Activated CD4-positive, CD25-positive, alpha-beta regulatory T cell treated with anti-CD3 and anti-CD28 coated beads, Interleukin-2, amount 50 U/mL, for 24 hours (primary cell): ENCODE measurements at regions not wholly inside any gene's neighbourhood (a gene's known extent, or its start where the extent isn't known, plus 50 kb on each side); places are given as distances from the start of the nearest gene placed in this dataset.
"Not testable (repeated sequence)": the region's sequence is repeated elsewhere in the genome, so short reads cannot be mapped to it uniquely, and the experiment has no call there.

Experiments used
- ATAC-seq, 2 donors: fragments of 150-1000 bp; cut with Tn5 transposase; one replicate each; pipeline ENCODE4 v1.10.0; 2021; ENCODE audit warnings: mild to moderate bottlenecking in 1 of 2, moderate library complexity in 1 of 2

DNA sequence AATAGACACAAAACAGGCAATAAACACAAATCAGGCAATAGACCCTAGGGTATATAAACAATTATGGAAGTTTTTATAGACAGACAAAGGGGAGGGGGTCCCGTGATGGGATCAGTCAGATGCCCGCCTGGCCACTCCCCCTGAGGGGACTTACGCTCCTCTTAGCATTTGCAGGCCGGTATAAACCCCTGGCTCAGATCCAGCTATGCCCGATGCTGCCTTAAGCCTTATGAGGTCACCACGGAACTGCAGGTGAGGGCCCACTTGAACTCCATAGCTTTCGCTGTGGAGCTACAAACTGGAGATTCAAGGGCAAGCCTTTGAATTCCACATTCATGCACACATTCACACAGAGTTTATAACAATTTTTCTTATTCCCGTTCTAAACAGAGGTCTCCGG is 340.5 kb upstream of the USP9Y start:
- no peak for ATAC-seq

DNA sequence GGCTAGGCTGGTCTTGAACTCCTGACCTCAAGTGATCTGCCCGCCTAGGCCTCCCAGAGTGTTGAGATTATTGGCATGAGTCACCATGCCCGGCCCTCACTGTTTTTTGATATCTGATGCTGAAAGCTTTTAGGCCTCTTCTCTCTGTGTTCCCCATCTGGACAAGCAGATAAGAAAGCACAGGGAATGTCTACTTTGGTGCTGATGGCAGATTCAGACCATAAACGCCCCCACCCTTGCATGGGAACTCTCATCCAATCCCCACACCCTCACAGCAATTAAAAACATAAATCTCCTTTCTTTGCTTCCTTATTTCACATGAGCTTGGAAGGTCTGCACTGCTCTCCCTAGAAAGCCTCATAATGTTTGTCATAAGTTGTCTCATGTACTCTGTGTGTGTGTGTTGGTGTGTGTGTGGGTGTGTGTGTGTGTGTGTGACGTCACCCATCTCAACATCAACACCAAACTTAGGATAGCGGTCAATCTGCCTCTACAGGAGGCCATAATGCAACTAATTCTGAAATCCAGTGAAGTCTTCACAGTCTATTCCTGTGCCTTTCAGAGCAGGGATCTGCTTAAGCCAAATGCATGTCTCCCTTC is 335.6 kb upstream of the USP9Y start:
- no peak for ATAC-seq

DNA sequence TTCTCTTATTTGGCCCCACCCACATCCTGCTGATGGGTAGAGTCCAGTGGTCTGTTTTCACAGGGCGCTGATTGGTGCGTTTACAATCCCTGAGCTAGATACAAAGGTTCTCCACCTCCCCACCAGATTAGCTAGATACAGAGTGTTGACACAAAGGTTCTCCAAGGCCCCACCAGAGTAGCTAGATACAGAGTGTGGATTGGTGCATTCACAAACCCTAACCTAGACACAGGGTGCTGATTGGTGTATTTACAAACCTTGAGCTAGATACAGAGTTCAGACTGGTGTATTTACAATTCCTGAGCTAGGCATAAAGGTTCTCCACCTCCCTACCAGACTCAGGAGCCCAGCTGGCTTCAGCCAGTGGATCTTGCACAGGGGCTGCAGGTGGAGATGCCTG is 326.4 kb upstream of the USP9Y start:
- ATAC-seq: not testable (repeated sequence)

DNA sequence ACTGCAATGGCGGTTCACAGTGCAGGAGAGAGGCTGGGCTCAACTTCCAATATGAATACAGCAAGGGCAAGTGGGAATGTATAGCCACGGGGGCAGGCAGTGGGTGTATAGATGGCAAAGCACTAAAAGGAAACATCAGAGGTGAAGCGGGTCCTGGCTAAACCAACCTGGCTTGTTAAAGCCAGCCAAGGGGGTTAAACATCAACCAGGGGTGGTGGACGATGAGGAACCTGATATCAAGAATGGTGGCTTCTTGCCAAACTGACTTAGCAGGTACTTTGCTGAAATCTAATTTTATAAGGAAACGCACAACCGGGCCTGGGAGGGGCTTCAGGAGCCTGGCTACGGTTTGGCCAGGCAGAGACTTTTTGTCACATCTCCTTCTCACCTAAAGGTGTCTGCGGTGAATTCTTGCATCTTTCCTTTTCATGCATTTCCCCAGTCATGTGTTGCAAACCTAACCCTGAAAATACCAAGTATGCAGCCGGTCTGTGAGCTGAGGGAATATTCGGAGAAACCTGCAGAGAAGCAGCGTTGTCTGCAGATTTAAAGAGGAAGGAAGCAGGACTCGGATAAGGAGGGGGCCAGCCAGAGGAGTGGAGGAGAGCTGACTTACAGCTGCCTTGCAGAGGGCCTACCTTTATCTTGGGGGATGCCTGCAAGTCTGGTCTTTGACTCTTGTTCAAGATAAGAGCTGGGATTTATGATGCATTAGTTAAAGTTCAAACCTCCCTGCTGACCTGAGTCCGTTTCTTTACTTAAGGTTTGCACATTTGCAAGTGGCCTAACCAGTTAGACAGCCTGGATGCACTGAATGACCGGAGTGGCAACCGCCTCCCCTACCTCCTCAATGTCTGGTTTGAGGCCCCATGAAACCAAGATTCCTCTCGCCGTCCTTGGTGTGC is 309.1 kb upstream of the USP9Y start:
- ATAC-seq: not testable (repeated sequence)

DNA sequence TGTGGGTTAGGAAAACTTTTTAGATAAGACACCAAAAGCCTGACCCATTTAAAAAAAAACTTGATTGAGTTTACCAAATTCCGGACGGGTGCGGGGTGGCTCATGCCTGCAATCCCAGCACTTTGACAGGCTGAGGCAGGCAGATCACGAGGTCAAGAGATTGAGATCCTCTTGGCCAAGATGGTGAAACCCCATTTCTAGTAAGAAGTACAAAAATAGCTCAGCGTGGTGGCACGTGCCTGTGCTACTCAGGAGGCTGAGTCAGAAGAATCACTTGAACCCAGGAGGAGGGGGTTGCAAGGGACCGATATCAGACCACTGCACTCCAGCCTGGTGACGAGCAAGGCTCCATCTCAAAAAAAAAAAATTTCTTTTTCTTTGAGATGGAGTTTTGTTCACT is 307.8 kb upstream of the USP9Y start:
- ATAC-seq: no peak

DNA sequence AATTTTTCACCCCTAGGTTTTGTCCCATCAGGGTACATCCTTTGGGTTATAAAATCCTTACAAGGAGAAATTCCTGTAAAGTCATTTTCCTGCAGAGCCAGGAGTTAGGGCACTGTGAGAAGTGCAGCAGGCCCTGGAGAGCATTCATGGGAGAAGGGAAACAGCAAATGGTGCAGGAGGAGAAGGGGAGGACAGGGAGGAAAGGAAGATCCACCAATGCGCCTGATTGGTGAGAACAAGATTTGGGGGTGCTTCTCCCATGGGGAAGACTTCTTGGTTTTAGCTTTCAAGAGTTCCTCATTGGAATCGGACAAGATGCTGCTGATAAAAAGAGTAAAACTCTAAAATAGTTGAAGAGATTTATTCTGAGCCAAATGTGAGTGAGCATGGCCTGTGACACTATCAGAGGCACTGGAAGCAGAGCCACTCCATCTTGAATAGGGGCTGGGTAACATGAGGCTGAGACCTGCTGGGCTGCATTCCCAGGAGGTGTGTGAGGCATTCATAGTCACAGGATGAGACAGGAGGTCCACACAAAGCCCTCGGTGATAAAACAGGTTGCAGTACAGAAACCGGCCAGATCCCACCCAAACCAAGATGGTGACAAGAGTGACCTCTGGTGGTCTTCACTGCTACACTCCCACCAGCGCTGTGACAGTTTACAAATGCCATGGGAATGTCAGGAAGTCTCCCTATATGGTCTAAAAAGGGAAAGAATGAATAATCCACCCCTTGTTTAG is 305.5 kb upstream of the USP9Y start:
- not testable (repeated sequence) for ATAC-seq

DNA sequence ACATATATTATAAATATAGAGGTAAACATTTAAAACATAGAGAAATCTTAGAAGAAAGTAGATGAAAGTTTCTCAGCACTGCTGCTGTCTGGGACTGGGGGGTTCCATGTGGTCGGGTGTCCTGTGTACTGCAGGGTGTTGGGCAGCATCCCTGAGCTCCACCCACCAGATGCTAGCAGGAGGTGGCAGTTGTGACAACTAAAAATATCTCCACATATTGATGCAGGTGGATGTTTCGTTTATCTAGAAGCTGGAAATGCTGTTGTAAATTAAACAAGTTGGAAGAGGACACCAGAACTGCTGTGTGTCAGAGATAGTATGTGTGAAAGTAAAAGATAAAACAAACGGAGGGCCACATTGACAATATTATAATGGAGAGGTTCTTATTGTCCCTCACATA is 297.1 kb upstream of the USP9Y start:
- ATAC-seq: no peak

DNA sequence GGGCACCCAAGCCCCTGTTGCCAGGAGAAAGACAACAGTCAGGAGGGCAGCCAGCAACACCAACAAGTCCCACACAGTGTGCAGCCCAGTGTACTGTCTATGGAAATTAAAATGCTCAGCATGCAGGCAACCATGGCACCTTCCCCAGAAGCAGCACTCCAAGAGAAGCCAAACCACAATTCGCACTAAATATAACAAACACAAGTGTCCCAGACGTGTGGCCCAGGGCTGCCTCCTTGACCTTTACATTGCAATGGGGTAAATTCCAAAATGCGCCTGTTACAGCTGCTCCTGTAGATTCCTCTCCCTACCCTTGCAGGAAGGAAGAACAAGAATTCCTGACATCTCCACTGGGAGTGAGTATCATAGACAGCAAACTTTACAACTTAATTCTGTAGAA is 292.8 kb upstream of the USP9Y start:
- ATAC-seq: no peak

DNA sequence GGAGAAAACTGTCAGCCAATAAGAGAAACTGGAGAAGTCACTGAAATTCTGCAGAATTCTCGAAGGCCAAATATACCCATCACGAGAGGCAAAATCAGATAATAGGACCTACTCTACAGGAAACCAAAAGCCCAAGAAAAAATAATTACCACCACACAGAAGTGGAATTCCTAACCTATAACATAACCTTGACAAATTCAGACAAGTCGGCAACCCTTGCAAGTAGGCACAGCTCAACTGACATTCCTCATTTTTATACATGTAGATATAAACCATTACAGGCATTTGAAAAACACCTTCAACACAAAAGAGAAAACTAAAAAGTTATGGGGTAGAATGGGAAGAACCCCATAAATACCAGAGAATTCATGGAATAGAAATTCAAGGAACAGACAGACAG is 290.3 kb upstream of the USP9Y start:
- no peak for ATAC-seq

DNA sequence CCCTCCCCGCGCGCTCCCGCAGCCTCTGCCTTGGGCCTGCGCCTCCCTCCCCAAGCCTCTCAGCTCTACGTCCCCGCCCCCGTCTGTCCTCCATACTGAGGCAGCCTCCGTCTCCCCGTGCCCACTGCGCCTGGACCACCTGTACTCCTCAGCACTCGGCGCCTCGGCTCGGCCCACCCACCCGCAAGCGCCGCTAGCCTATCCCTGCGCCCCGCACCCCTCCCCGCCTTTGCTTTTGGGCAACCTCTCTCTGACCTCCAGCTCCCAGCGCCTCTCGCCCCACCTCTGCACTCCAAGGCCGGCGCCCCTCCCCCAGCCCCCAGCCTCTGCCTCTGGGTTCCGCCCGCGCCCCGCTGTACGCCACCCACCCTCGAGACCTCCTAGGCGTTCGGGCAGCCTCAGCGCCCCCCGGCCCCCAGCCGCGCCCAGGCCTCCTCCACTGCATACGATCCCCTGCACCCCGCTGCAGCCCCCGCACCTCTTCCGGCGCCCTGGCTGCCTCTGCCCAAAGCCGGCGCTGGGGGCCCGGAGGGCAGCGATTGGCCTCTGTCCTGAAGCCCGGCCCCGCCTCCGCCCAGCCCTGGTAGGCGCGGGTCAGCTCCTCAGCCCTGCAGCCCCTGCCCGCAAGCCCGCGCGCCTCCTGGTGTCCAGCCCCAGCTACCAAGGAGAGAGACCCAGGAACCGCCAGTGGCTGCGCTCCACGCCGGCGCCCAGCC is 279.8 kb upstream of the USP9Y start:
- no peak for ATAC-seq

DNA sequence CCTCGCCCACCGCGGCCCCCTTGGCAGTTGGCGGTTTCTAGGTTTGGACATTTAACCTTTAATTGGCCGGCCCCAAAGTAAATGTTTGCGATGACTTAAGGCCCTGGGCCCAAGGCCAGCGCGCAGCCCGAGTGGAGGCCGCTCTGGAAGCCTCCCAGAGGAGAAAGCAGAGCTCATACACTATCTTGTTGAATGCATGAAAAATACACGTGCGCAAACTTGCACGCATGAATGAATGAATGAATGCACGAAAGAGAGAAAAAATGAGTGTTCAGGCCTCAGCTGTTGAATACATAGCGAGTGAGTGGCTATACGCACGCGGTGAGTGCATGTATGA is 279.3 kb upstream of the USP9Y start:
- ATAC-seq: no peak

DNA sequence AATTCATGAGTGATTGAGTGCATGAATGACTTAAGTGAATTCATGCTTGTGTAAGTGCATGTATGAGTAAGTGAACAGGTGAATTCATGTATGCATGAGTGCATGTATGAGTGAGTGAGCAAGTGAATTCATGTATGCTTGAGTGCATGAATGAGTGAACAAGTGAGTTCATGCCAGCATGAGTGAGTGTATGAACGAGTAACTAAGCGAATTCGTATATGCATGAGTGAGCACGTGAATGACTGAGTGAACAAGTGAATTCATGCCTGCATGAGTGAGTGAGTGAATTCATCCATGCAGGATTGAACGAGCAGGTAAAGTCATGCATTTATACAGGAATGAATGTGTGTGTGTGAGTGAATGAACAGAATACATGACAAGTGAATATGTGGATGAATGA is 278.5 kb upstream of the USP9Y start:
- no peak for ATAC-seq

DNA sequence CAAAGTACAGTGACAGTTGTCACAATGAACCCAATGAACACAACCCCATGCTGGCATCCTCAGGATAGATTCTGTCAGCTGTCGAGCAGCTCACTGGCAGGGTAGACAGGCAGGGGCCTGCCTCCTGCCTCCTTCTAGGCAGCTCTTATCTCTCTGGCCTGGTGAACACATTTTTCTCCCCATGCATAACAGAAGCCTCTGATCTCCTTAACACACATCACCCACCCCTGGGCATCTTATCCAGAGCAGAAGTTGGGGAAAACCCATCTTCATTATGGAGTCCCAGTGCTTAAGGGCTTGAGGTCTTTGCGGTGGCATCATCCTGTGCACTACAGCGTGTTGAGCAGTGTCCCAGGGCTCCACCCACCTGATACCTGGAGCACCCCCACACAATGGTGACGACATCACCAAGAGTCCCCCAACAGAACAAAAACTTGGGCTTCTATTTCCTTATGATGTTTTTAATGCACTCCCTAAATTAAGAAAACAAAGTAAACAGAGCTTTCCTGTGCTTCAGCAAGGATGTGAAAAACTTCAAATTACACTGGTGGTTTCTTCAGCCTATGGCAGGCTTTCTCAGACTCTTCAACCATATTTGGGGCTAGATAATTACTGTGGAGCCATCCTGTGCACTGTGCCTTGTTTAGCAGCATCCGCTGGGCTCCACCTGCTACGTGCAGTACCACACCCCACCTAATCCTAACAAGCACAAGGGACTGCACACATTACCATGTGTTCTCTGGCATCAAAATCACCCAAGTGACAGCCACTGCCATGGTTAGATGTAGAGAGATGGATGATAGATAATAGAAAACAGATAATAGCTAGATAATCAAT is 277.4 kb upstream of the USP9Y start:
- ATAC-seq: no peak

DNA sequence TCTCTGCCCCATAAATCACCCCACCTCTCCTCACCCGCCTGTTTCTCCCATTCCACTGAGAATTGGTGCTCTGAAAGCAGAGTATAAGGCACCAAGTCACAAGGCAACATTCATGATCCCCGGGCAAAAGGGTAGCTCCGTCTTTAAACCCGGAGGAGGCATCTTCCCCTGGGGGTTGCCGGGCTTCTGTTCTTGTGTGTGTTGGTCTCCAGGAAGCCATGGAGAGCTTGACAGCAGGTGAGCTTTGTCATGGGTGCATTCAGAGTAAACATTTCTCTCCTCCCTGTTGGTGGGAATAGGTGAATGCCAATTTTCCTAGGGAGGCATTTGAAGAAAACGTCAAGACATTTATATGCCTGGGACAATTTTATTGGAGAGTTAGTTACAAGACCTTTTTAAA is 275.5 kb upstream of the USP9Y start:
- no peak for ATAC-seq

DNA sequence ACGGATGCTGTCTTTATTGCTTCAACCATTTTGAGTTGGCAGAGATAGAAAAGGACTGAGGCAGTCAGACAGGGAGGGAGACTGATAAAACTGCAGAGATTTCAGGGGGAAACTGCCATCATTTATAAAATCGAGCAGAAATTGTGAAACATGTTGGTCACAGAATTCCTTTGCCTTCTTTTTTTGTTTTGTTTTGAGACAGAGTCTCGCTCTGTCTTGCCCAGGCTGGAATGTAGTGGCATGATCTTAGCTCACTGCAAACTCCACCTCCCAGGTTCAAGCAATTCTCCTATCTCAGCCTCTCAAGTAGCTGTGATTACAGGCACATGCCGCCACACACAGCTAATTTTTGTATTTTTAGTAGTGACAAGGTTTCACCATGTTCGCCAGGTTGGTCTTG is 273.7 kb upstream of the USP9Y start:
- no peak for ATAC-seq

DNA sequence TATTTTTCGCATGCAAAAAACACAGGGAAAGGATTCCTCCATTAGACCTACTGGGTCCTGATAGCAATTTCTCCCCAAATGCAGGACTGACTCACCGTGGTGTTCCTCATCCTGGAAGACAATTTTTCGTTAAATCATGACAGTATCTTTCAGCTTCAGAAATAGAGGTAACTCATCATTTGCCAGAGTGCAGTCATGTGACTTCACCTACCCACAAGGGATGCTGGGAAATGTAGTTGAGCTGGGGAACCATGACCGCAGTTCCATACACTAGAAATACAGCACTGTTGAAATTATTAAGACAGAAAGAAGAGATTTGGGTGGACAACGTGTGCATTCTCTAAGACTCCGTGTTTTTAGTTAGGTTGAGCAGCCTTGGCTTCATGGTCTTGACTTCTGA is 269.5 kb upstream of the USP9Y start:
- ATAC-seq: no peak

DNA sequence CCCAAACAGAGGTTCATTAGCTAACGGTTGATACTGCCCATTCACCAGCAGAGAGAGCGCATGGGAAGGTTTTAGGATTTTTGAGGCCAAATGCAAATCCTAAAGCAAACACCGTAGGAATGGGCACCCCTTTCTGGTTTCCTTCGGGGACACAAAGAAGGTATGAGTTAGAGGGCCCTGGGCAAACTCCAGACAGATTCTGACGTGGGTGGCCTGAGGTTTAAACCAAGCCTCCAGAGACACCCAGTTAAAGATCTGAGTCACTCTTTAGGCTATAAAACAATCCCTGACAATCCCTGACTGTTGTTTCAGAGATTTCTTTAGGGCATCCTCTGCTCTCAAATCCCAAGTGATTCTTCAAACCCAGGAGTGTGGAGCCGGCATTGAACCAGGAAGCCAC is 262.2 kb upstream of the USP9Y start:
- not testable (repeated sequence) for ATAC-seq

DNA sequence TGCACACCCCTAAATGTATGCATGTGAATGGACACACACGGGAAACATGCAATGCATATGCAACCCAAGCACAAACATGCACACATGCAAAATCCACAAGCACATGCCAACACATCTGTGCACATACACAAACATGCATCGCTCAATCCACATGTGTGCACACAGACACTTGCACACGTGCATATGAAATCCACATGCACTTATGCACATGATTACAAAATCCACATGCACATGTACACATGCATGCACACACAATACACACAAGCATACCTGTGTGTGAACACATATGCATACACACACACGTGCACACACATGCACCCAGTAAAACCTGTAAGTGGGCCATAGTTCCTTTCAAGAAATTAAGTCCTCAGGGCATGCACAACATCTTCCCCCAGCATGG is 256.8 kb upstream of the USP9Y start:
- ATAC-seq: no peak

DNA sequence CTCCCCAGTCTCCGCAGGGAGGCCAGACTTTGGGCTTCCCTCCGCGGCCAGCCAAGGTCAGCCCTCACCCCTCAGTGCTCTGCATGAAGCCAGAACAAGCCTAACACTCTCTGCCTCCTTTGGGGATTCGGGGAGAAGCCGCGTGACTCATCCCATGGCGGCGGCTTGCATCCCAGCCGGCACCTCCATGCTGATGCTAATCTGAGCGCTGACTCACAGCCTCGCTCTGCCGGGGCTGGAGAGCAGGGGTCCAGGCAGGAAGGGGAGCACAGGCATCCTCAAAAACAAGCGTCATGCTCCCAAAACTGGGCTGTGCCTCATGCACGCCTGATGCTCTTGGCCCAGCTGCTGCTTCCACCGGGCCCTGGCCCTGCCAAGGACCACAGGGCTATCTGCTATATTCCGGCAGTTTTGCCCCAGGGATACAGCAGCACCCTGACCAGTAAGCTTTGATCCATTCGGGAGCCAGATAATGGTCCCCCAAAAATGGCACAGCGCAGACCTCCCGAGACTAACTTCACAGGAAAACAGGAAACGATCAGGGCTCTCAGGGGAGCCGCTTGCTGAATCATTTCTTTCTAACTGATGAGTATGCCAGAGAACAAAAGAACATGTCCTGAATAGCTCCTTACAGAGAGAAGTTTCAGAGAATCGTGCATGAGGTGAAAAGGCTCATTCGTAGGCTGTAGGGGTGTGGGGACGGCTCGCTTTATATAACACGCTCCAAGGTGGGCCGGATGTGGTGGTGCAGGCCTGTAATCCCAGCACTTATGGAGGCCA is 254.4 kb upstream of the USP9Y start:
- ATAC-seq: not testable (repeated sequence)

DNA sequence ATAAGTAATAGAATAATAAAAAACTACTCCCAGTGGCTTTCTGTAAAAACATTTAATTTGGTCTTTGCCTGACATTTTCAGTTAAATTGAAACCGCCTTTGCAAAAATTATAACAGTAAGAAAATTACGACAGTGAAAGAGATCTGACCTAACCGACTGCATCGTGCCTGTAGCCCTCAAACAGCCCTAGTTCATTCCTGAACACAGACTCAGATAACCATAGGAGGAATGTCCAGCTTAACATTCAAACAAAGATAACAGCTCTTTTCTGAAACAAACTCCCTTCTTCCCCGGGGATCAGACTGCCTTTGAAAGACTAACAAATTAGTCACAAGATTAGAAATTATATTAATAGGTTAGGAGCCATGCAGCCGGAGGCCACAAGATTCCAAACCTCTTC is 252.5 kb upstream of the USP9Y start:
- ATAC-seq: not testable (repeated sequence)

DNA sequence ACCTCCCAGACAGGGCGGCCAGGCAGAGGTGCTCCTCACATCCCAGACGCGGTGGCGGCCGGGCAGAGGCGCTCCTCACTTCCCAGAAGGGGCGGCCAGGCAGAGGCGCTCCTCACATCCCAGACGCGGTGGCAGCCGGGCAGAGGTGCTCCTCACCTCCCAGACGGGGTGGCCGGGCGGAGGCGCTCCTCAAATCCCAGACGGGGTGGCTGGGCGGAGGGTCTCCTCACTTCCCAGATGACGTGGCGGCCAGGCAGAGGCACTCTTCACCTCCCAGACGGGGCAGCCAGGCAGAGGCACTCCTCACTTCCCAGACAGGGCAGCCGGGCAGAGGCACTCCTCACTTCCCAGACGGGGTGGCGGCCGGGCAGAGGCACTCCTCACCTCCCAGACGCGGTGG is 247.7 kb upstream of the USP9Y start:
- not testable (repeated sequence) for ATAC-seq
